PC-9 (cell line): ENCODE measurements at regions not wholly inside any gene's neighbourhood (a gene's known extent, or its start where the extent isn't known, plus 50 kb on each side); places are given as distances from the start of the nearest gene placed in this dataset.

Experiments
- CTCF ChIP-seq: fragments of 200-600 bp; sonication (generic); conservative IDR thresholded peaks from 2 replicates; pipeline ENCODE4 v1.6.1; 2017; ENCODE audit warnings: mixed run types, antibody characterized with exemption, mild to moderate bottlenecking, moderate library complexity
- EZH2 ChIP-seq: fragments of 200-600 bp; sonication (generic); IDR thresholded peaks from 2 replicates; pipeline ENCODE4 v1.8.0; 2017; ENCODE audit warnings: antibody characterized with exemption, low read depth

DNA sequence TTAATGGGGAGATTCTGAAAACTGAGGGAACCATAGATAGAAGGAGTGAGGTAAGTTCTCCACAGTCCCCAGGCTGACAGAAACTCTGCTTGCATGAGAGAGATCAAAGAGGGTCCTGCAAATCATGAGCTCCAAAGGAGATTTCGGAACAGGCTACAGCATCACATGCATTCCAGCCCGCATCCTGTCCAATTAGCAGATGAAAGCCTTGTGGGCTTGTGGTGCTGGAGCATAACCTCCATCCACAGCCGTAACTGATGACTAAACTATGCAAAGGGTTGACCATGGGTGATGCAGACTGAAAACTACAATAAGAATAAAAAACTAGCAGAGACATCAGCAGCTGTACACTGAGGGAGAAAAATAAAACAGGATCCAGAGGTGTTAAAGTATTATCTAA lies 654.5 kb downstream of the TLL1 start:
- no peak for TF ChIP-seq EZH2
- TF ChIP-seq CTCF, result no peak
